GM19455 (cell line): ENCODE measurements at regions not wholly inside any gene's neighbourhood (a gene's known extent, or its start where the extent isn't known, plus 50 kb on each side); places are given as distances from the start of the nearest gene placed in this dataset.

ENCODE experiments used
- ATAC-seq: cut with Tn5 transposase; IDR thresholded peaks from one replicate; pipeline ENCODE4 v1.9.1; 2021; ENCODE audit not compliant: unreplicated experiment

DNA sequence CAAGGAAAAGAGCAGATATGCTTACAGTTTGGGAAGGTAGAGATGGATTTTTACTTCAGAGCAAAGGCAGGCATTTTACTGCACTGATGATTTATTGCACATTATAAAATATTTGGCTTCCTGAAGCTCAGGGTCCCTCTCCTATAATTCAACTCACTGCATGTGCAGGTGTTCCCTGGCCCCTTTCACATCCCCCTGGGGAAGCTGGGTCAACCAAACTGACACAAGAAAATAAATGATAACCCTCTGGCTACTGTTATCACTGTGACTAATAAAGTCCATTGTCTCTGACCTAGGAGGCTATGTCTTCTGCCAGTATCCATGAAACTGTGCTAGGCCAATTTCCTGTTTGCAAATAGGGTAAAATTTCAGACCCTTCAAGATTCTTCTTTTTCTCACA is 163.1 kb downstream of the ARL6IP6 start:
- ATAC-seq: no peak

DNA sequence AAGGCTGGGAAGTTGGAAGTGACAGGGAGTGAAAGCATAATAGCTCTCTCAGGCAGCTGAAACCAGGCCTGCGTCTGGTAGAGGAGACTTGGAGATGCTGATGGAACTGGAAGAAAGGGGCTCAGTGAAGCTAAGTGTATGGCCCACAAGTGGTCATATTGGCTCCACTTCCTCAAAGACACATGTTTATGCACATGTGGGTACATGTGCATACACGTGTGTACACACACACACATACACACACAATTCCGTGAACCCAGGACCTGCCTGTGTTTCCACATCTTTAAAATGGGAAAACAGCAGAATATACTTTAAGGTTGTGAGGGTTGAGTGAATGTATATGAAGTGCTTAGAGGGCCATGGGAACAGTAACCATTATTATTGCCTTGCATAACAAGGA is 160.9 kb downstream of the ARL6IP6 start:
- no peak for ATAC-seq

DNA sequence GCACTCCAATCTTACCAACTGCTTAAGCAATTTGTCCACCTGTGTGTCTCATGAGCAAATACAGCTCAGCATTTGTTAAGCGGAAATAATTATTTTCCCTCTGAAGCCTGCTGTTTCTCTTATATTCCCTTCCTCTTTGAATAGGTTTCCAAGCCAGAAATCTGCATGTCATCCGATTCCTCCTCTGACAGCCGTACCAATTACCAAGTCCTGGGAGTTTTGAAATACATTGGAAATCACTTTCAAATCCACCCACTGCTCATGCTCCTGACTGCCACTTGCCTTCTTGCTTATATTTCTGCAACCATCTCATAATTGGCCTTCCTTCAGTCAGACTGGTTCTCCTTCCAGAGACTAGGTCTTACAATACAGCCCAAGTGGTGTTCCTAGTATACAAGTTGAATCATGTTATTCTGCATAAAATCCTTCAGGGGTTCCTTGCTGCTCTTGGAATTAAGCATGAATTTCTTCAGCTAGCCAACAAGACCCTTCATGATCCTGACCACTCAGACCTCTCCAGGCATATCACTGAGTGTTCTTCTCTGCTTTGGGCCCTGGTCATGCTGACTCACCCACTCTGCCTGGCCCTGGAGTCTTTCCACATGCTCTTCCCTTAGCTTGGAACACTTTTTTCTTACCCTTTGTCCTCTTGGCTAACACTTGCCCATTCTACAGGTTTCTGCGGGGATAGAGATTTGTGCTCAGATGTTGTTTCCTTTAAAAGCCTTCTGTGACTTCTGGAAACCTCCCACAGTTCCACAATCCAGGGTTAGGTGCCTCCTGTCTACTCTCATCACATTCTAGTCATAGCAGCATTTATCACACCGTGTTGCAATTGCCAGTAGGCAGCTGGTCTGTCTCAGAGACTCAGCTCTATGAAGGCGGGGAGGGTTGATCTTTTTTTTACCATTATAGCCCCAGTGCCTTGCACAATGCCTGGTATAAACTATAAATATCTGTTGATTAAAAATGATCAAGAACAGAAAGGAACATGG is 157.6 kb downstream of the ARL6IP6 start:
- ATAC-seq: no peak

DNA sequence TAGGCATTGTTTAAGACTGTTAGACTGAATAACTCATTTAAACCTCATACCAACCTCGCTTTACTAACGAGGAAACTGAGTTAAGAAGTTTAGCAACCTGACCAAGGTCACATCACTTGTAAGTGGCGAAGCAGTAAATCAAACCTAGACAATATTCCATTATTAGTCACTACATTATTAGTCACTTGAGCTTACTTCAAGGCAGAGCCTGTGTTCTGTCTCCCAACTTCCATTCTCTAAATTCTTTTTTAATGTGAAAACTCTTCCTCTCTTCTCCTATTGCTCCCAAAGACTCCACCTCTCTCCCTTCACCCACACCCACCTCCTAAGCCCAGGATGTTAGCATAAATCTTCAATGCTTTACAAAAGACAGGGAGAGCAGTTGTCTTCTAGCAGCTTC is 156.5 kb downstream of the ARL6IP6 start:
- ATAC-seq: no peak

DNA sequence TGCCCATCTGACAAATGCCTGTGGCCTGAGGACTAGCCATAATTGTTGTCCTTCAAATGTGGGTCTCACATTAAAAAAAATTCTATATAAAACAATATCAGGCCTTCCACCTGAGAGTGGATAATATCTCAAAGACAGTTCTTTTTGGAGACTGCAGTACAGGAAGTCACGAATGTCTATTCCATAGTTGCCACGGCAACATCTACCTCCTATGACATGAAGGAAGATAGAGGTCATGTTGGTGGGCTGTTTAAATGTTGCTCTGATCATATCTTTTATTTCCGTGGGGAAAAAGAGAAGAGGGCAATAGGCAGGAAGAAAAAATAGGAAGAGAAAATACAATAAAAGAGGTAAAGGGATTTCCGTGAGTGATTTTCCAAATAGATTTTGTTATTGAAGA is 151.8 kb downstream of the ARL6IP6 start:
- ATAC-seq: no peak

DNA sequence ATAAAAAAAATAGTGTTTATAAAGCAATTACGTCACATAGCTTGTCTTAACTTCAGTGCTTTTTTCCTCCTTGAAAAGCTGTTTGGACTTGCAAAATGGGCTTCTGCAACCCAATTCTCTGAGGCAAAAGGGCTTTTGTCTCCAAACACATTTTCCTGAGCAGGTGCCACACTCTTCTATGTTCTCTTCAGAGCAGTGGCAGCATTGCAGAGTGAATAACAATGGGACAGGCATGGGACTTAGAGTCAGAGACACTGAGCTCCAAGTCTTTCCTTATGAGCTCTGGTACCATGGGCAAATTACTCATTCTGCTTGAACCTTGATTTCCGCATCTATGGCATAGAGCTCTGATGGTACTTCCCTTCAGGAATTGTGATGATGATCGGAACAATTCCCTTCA is 149.0 kb downstream of the ARL6IP6 start:
- ATAC-seq: no peak

DNA sequence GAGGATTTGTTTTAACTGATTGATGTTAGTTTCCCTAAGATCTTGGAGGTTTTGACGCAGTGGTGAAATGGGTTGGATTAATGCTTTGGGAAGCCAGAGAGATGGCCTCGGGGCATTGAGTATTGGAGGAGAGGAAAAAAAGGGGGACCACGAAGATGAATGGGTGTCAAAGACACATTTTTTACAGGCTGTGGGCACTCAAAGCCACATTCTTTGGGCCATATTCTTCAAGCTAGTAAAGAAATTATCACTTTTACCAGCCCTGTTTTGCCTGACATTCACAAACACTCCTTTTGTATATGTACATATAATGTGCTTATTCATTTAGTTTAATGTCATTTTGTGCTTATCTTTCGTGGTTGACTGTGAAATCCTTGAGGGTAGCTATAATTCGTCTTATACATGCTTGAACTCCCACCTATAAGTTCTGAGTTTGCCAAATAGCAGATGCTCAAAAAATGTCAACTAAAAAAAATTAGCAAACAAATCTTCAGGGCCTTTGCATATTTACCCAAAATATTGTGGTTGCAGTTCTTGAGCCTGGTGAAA is 146.3 kb downstream of the ARL6IP6 start:
- no peak for ATAC-seq

DNA sequence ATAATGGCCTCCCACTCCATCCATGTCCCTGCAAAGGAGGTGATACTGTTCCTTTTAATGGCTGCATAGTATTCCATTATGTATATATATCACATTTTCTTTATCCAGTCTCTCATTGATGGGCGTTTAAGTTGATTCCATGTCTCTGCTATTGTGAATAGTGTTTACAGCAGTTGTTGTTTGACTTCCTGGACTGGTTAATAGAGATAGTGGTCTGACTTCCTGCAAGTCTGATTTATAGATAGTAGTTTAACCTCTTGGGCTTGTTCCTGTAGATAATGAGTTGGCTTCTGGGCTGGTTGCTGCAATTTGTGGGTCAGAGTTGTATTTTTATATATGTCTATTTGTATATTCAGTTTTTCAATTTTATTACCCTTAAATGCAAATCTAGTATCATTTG is 145.4 kb downstream of the ARL6IP6 start:
- ATAC-seq: no peak

DNA sequence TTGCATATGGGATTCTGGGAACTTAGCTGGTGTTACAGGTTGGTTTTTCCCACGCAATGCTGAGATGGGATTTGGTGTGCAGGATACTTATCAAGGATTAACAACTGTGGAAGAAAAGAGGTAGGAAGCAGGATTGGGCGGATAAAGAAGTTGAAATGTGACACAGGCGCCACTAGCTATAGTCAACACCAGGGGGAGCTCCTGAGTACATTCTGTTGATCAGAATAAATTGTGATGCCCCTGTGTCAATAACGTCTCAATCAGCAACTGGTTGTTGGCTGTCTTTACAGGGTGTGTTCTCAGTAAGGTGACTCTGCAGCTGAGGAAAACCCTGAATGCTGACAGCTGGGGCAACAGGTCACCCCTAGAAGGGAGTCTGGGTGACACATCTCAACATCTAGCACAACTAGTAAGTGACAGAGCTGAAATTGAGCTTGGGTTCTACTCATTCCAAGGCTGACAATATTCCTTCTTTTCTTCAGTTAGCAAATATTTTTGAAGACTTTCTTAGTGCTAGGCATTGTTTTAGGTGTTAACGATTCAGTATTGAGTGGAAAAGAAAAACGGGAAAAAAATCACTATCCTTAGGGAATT is 143.0 kb downstream of the ARL6IP6 start:
- ATAC-seq: no peak

DNA sequence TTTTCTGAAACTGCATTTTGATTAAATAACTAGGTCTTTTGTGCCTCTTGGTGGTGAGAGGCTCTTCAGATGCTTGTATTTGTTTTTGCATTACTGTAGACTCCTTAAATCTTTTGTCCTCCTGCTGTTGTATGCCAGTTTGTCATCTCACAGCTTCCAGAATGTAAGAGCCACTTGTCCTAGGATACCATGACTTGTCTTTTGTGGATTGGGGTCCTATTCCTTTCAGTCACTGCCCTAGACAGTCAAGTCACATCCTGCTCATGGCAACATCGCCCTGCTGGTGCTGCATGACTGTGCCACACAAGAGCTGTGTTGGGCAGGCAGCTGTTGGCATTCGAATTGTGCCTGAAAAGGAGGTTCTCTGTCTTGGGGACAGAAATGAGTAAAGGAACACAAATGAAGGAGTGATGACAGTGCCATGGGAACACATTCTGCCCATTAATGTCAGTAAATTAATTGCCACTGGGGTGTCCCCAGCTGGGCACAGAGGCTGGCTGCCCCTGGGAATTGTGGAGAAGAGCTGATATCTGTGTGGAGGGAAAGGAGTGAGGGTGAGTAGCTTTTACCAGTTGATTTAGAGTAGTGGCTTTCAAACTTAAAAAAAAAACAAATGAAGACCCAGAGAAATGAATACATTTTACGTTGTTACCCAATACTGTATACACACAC is 140.3 kb downstream of the ARL6IP6 start:
- ATAC-seq: no peak

DNA sequence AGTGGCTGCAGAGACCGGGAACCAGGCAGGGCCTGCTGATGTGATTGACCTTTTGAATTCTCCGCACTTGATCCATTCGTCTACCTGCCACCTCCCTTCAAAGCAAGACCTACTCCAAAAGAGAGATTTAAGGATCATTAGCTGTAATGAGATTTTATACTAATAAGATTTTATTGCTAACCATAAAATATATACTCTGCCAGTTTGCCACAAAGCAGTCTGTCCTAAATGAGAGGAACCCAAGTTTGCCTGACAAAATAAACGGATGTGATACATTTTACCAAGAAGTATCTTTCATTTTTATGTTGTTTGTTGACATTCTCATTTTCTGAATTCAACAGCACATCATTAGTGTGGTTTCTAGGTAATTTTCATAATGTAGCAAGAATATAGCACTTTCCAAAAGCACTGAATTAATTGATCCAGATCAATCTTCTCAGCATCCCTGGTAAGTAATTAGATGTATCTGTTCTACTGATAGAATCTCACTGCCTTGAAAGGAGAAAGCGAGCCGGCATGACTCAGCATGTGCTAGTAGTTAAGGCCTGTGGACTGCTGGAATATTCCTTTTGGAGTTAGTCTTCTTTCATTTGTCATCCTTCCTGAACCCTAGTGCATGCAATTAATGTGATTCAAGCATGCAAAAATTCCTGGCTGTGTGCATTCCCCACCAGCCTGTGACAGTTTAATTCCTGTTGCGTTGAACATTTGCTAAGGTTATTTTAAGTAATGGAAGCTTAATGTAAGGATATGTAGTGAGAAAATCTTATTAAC is 128.5 kb downstream of the ARL6IP6 start:
- no peak for ATAC-seq

DNA sequence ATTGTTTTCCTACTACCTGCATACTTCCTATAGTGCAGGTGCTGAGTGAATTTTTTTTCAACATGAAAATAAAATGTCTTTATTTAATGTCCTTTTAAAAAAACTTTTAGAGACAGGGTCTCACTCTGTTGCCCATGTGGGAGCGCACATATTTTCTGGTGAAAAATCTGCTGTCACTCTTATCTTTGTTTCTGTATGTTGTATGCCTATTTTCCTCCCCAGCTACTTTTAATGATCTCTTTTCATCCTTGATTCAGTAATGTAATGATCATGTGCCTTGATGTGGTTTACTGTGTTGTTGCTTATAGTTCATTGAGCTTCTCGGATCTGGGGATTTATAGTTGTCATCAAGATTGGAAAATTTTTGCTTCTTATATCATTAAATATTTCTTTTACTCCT is 117.3 kb downstream of the ARL6IP6 start:
- no peak for ATAC-seq

DNA sequence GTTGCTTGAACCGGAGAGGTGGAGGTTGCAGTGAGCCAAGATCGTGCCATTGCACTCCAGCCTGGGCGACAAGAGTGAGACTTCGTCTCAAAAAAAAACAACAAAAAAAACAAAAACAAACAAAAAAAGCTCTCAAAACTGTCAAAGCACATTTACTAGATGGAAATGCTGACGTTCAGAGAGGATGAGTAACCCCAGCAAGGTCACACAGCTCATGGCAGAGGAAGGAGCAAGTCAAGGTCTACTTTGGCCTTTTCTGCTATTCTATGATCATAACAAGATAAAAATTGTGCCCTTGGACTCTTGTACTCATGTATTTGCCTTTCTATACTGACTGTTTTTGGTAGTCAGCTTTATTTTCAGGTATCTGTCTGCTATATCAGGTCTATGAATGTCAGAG is 109.5 kb downstream of the ARL6IP6 start:
- ATAC-seq: no peak

DNA sequence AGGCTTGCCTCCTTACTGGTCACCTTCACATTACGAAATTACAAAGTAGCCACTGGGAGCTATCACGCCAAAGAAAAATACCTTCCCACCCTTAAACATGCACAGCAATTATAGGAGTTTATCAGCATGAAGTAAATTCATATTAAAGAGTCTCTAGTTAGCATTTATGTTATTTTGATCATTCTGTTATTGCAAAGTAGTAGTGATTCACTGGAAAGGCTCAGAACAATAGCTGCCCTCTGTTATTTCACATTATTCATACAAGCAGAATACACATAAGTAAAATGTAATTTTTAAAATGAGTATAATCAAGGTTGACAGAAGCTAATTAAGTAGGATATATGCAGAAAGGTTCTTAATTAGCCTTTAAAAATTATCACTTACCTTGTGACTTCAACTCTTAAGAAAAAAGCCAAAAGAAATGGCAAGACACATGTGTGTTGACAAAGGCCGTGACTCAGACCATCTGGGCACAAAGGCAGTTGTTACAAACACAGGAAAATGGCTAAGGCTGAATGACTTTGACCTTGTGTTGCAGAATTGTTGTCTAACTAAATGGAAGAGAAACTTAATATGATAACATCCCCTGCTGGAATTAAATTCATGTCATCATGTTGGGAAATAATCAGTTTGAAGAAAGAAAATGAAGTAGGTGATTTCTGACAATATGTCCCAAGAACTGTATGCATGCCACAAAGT is 108.3 kb downstream of the ARL6IP6 start:
- ATAC-seq: no peak

DNA sequence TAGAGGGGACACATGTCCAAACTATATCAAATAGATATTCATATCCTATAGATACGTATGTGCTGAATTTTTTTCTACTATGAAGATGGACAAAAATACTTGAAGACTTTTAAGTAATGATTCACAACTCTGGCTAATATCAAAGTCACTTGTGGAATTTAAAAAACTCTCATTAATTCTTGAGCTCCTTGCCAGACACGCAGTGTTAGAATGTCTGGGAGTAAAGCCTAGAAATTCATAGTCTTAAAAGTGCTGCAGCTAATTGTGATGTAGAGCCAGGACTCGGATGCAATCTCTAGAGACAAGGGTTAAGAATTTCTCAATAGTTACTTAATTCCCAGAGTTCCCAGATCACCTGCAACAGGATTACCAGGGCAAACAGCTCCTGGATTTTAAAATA is 107.4 kb downstream of the ARL6IP6 start:
- ATAC-seq: no peak

DNA sequence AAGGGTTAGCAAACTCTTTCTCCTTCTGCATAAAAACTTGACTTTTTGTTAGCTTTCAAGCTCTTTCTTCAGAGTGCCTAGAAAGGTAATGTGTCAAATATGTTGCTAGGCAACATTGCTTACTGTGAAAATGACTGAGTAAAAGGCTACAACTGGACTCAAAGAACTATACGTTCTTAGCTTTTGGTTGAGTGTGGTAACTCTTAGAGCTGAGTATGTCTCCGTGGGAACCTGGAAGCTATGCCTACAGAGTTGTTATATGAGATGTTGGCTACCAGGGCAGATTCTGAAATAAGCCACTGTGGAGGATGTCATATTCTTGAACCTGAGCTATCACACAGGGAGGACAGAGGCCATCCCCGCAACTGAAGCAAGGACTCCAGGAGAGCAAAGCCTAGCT is 105.5 kb downstream of the ARL6IP6 start:
- ATAC-seq: no peak

DNA sequence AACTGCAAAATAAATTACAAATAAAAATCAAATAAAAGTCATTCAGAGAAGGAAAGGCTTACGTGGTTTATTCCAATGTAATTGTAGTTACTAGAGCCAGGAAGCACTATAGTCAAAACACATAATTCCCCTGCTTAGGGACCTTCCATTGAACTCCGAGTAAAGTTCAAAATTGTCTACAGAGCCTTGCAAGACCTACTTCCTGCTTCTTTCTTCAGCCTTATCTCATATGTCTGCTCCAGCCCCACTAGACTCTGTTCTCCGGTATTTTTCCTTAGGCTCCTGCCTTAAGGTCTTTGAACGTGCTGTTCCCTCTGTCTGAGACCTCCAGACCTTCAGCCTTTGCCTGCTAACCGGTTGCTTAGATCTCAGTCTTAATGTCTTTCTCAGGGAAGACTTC is 104.3 kb downstream of the ARL6IP6 start:
- ATAC-seq: no peak

DNA sequence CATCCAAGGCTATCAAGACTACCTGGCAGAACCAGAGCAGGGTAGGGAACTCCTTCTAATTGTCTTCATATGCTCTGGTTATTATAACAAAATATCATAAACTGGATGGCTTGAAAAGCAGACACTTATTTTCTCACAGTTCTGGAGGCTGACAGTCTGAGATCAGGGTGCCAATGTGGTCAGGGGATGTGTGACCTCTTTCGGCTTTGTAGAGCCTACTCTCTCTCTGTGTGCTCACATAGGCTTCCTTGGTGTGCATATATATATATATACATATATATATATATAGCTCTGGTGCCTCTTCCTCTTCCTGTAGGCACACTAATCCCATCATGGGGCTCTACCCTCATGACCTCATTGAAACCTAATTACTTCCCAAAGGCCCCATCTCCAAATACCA is 101.6 kb downstream of the ARL6IP6 start:
- ATAC-seq: no peak

DNA sequence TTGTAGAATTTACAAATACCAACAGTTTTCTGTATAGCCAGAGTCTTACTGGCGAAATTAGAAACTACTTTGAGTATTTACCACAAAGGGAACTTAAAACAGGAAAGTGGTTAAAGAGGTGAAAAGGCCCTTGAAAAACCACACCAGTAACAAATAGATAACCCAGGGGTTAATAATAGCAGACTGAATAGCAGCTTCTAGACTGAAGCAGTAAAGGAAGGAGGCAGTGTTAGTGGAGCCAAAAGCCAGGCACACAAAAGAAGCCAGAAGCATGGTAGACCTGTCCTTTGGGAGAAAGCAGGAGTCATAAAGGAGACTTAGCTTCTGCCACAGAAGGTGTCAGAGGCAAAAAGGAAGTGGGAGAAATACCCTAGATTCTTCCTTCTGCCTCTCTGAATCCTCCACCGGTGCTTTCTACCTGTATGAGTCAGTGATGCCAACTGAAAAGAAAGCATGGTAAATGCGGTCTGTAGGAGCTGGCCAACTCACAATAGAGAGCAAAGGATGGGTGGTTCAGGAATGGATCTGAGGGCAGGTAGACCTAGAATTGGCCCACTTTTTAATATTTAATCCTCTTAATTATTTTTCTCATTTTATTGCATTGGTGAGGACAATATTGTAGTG is 97.3 kb downstream of the ARL6IP6 start:
- no peak for ATAC-seq

DNA sequence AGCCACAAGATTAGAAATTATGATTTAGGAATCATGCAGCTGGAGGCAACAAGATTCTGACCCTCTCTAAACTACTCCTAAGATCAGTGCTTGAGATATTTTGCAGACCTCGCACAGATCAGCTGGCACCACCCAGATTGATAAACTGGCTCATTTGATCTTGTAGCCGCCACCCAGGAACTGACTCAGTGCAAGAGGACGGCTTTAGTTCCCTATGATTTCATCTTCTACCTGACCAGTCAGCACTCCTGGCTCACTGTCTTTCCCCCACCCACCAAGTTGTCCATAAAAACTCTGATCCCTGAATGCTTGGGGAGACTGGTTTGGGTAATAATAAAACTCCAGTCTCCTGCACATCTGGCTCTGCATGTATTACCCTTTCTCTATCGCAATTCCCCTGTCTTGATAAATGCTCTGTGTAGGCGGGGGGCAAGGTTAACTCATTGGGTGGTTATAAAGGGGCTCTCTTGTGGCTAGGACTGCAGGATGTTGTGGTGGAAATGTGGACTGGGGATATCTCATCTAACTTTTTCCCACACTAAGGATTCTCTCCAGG is 96.1 kb downstream of the ARL6IP6 start:
- ATAC-seq: no peak
